PFSK-1 (cell line): ENCODE measurements at regions not wholly inside any gene's neighbourhood (a gene's known extent, or its start where the extent isn't known, plus 50 kb on each side); places are given as distances from the start of the nearest gene placed in this dataset.

Source experiments
- FOXP2 ChIP-seq: optimal IDR thresholded peaks from 2 replicates; pipeline ENCODE3; 2011; ENCODE audit warnings: borderline replicate concordance, control low read depth, inconsistent platforms; ENCODE audit not compliant: insufficient read depth; ENCODE audit errors: extremely low read length, extremely low read depth
- POLR2AphosphoS5 ChIP-seq: IDR thresholded peaks from 2 replicates; pipeline ENCODE4 v1.6.1; 2012; ENCODE audit warnings: low read depth, mild to moderate bottlenecking, control low read depth, low read length, moderate library complexity
- REST ChIP-seq, 2 experiments: IDR thresholded peaks; 2 replicates each; pipeline versions ENCODE4 v1.6.1 to v1.8.0; 2011 to 2012; ENCODE audit warnings: low read depth in 2 of 2, low read length in 2 of 2, control low read depth in 1 of 2, inconsistent platforms in 1 of 2, mild to moderate bottlenecking in 1 of 2, moderate library complexity in 1 of 2; ENCODE audit not compliant: insufficient read depth in 1 of 2
- SIN3A ChIP-seq: IDR thresholded peaks from 2 replicates; pipeline ENCODE4 v1.6.1; 2012; ENCODE audit warnings: mild to moderate bottlenecking, low read length, moderate library complexity, borderline replicate concordance; ENCODE audit not compliant: insufficient read depth
- TAF1 ChIP-seq: IDR thresholded peaks from 2 replicates; pipeline ENCODE4 v1.6.1; 2012; ENCODE audit warnings: low read length, control low read depth, borderline replicate concordance; ENCODE audit not compliant: insufficient read depth

- TF ChIP-seq TAF1 (no peak), POLR2AphosphoS5 (no peak), SIN3A (no peak), REST (IDR thresholded peaks at IDR 0.05; ENCODE audit: insufficient read depth in 1 of 2, low read depth in 2 of 2, low read length in 2 of 2) (no peak), FOXP2 (no peak)
These were observed 549.6 kb upstream of the CITED2 start for GRCh38 chr6:139923964-139924475.
